OCI-LY3 (cell line): ENCODE measurements at regions not wholly inside any gene's neighbourhood (a gene's known extent, or its start where the extent isn't known, plus 50 kb on each side); places are given as distances from the start of the nearest gene placed in this dataset.

ENCODE experiments used
- CTCF ChIP-seq: fragments of 200-600, 300-600 bp; sonication (generic); IDR thresholded peaks from 2 replicates; pipeline ENCODE4 v1.5.1; 2014; ENCODE audit warnings: antibody characterized with exemption, low read length, low read depth
- EZH2phosphoT487 ChIP-seq: fragments of 200-600 bp; shearing (Covaris generic); IDR thresholded peaks from 2 replicates; pipeline ENCODE4 v1.6.1; 2018; ENCODE audit warnings: antibody characterized with exemption, mixed run types, low read depth

DNA sequence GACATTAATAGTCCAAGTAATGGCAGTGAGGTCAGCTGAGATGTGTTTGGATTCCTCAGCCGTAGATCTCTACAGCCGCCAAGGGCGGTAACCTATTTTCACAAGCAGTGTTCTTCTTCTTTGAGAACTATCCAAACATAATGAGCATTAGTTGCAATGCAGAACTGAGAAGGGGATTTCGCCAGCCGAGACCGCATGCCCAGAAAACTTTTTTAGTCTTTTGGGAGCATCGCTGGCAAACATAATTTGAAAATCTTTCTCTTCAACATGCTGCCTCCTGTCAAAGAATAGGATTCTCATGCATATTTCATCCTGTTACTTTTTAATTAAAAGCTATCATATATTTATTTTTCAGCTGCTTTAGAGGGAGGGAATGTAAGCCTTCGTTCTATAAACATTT, 81.4 kb upstream of the SEZ6L start:
- TF ChIP-seq EZH2phosphoT487 (no peak), CTCF (no peak)
